DOHH2 (cell line): ENCODE measurements at regions not wholly inside any gene's neighbourhood (a gene's known extent, or its start where the extent isn't known, plus 50 kb on each side); places are given as distances from the start of the nearest gene placed in this dataset.

Source experiments
- H3F3A ChIP-seq: fragments of 200-600 bp; sonication (generic), shearing (Covaris generic); 2 replicates; pipeline ENCODE4 v1.6.0; 2016; ENCODE audit warnings: antibody characterized with exemption, mild to moderate bottlenecking; ENCODE audit not compliant: control insufficient read depth, insufficient read depth
- H3K27ac ChIP-seq: fragments of 200-600 bp; sonication (generic); 2 replicates; pipeline ENCODE4 v1.5.1; 2014; ENCODE audit warnings: low read depth, mild to moderate bottlenecking, low read length, moderate library complexity
- H3K27me3 ChIP-seq: fragments of 200-600 bp; sonication (generic); 2 replicates; pipeline ENCODE4 v1.6.1; 2014; ENCODE audit warnings: mild to moderate bottlenecking, low read length, mixed read lengths; ENCODE audit not compliant: control insufficient read depth
- H3K36me3 ChIP-seq: fragments of 200-600 bp; sonication (generic); 2 replicates; pipeline ENCODE4 v1.6.1; 2014; ENCODE audit warnings: mild to moderate bottlenecking, low read length, moderate library complexity, mixed read lengths; ENCODE audit not compliant: control insufficient read depth
- H3K4me1 ChIP-seq: fragments of 200-600 bp; sonication (generic); 2 replicates; pipeline ENCODE4 v1.6.1; 2014; ENCODE audit warnings: mild to moderate bottlenecking, low read length, mixed read lengths; ENCODE audit not compliant: control insufficient read depth
- H3K4me2 ChIP-seq: fragments of 200-600 bp; sonication (generic); 2 replicates; pipeline ENCODE4 v1.6.0; 2014; ENCODE audit warnings: mild to moderate bottlenecking, low read length, moderate library complexity
- H3K4me3 ChIP-seq: fragments of 200-600 bp; sonication (generic); 2 replicates; pipeline ENCODE4 v1.5.1; 2014; ENCODE audit warnings: mild to moderate bottlenecking, low read length, mixed read lengths
- H3K79me2 ChIP-seq: fragments of 200-600 bp; sonication (generic); 2 replicates; pipeline ENCODE4 v1.6.1; 2014; ENCODE audit warnings: mild to moderate bottlenecking, low read length, mixed read lengths; ENCODE audit not compliant: control insufficient read depth
- H3K9me2 ChIP-seq: fragments of 200-600 bp; sonication (generic); replicated peaks from 2 replicates; pipeline ENCODE4 v1.6.1; 2014; ENCODE audit warnings: mild to moderate bottlenecking, low read length, mixed read lengths; ENCODE audit not compliant: control insufficient read depth
- H3K9me3 ChIP-seq: fragments of 200-600 bp; sonication (generic); 2 replicates; pipeline ENCODE4 v1.6.1; 2014; ENCODE audit warnings: antibody characterized with exemption, low read length, mixed read lengths; ENCODE audit not compliant: control insufficient read depth, insufficient read depth
- H4K20me1 ChIP-seq: fragments of 200-600 bp; sonication (generic); 2 replicates; pipeline ENCODE4 v1.6.0; 2014; ENCODE audit warnings: low read depth, mild to moderate bottlenecking, antibody characterized with exemption, low read length, moderate library complexity; ENCODE audit not compliant: control insufficient read depth, insufficient read depth
- EZH2phosphoT487 ChIP-seq: fragments of 200-600 bp; sonication (generic); IDR thresholded peaks from 2 replicates; pipeline ENCODE4 v1.6.1; 2017; ENCODE audit warnings: borderline replicate concordance, mild to moderate bottlenecking, antibody characterized with exemption, low read length, moderate library complexity, mixed read lengths
- TF ChIP-seq, protein P1 (sequence below): fragments of 200-600 bp; sonication (generic); IDR thresholded peaks from one replicate; pipeline ENCODE4 v1.5.1; 2014; ENCODE audit warnings: antibody characterized with exemption, mild to moderate bottlenecking, low read depth, low read length; ENCODE audit not compliant: poor library complexity, severe bottlenecking

GRCh38 chr3:168191856-168192255, 96.1 kb upstream of the GOLIM4 start:
- no peaks in the 10 kb centered on the region for H3K4me1 ChIP-seq
- H3K4me2 ChIP-seq = no peak overlapping the region
- TF ChIP-seq, protein P1, sequence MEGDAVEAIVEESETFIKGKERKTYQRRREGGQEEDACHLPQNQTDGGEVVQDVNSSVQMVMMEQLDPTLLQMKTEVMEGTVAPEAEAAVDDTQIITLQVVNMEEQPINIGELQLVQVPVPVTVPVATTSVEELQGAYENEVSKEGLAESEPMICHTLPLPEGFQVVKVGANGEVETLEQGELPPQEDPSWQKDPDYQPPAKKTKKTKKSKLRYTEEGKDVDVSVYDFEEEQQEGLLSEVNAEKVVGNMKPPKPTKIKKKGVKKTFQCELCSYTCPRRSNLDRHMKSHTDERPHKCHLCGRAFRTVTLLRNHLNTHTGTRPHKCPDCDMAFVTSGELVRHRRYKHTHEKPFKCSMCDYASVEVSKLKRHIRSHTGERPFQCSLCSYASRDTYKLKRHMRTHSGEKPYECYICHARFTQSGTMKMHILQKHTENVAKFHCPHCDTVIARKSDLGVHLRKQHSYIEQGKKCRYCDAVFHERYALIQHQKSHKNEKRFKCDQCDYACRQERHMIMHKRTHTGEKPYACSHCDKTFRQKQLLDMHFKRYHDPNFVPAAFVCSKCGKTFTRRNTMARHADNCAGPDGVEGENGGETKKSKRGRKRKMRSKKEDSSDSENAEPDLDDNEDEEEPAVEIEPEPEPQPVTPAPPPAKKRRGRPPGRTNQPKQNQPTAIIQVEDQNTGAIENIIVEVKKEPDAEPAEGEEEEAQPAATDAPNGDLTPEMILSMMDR = no peak
- H3K27me3 ChIP-seq = peaks cover 2% of the 10 kb centered on the region; the same call in 1 of the 2 replicates
- H3K27ac ChIP-seq = no peak overlapping the region
- H3F3A ChIP-seq = no peaks in the 10 kb centered on the region
- no peaks in the 10 kb centered on the region for H3K9me2 ChIP-seq
- no peak overlapping the region for H3K4me3 ChIP-seq
- no peaks in the 10 kb centered on the region for H4K20me1 ChIP-seq
- no peaks in the 10 kb centered on the region for H3K36me3 ChIP-seq
- H3K9me3 ChIP-seq = no peaks in the 10 kb centered on the region
- H3K79me2 ChIP-seq = no peaks in the 10 kb centered on the region

- H3K27ac ChIP-seq = no peak overlapping the region
- no peaks in the 10 kb centered on the region for H3F3A ChIP-seq
- TF ChIP-seq, protein P1 = no peak
- no peak for TF ChIP-seq EZH2phosphoT487
- H3K36me3 ChIP-seq = no peaks in the 10 kb centered on the region
- H3K4me1 ChIP-seq = no peaks in the 10 kb centered on the region
- no peaks in the 10 kb centered on the region for H3K9me3 ChIP-seq
- no peaks in the 10 kb centered on the region for H4K20me1 ChIP-seq
- no peaks in the 10 kb centered on the region for H3K9me2 ChIP-seq
- no peak overlapping the region for H3K4me3 ChIP-seq
- no peak overlapping the region for H3K4me2 ChIP-seq
- H3K27me3 ChIP-seq = peaks cover 2% of the 10 kb centered on the region; the same call in 1 of the 2 replicates
- H3K79me2 ChIP-seq = no peaks in the 10 kb centered on the region
Measured at GRCh38 chr3:168187233-168187632, 91.5 kb upstream of the GOLIM4 start.

- no peaks in the 10 kb centered on the region for H3K4me1 ChIP-seq
- H3K9me3 ChIP-seq = no peaks in the 10 kb centered on the region
- no peaks in the 10 kb centered on the region for H3F3A ChIP-seq
- H3K27me3 ChIP-seq = peaks cover 2% of the 10 kb centered on the region; the same call in 1 of the 2 replicates
- H4K20me1 ChIP-seq = no peaks in the 10 kb centered on the region
- no peaks in the 10 kb centered on the region for H3K36me3 ChIP-seq
- no peaks in the 10 kb centered on the region for H3K79me2 ChIP-seq
- H3K27ac ChIP-seq = no peak overlapping the region
- TF ChIP-seq, protein P1 = no peak
- no peak for TF ChIP-seq EZH2phosphoT487
- no peak overlapping the region for H3K4me3 ChIP-seq
- no peak overlapping the region for H3K4me2 ChIP-seq
- no peaks in the 10 kb centered on the region for H3K9me2 ChIP-seq
Measured at GRCh38 chr3:168186293-168186983, 90.7 kb upstream of the GOLIM4 start.
